ENCODE measurements at regions not wholly inside any gene's neighbourhood (a gene's known extent, or its start where the extent isn't known, plus 50 kb on each side); places are given as distances from the start of the nearest gene placed in this dataset.

DNA sequence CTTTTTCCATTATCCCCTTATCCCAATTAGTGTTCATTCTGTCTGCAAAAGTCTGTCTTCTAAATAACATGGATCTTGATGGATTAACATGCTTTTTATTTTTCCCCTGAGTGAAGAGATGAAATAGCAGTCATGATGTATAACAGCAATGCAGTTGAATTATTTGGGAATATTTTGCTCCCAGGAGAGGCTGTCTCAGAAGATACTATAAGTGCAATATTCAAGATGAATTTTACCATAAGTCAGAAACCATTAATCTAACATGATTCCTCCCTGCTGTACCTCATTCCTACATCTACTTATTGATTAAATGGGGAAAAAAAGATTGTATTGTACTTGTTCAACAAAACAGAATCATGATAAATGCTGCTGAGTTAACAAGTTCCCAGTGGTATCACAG lies 233.2 kb upstream of the KCNIP4 start:
- ChIA-PET CTCF (ENCODE audit: low intra/inter-chr PET ratio) (no interaction called here), POLR2A (no interaction called here)
- Histone ChIP-seq H3K79me2 (ENCODE audit: control insufficient read depth, insufficient read depth, low read length) (no peaks in the 10 kb centered on the region), H3K9me1 (ENCODE audit: control insufficient read depth, insufficient read depth, low read length) (no peaks in the 10 kb centered on the region), H3K36me3 (ENCODE audit: control insufficient read depth, insufficient read depth, low read length) (no peaks in the 10 kb centered on the region), H3K4me2 (ENCODE audit: insufficient read depth, low read length) (no peak overlapping the region), H3K9me3 (replicated peaks; ENCODE audit: control insufficient read depth, insufficient read depth, low read depth, low read length) (no peaks in the 10 kb centered on the region), H3K27ac (ENCODE audit: extremely low read depth, low read depth, low read length) (no peak overlapping the region), H4K20me1 (replicated peaks; ENCODE audit: control insufficient read depth, insufficient read depth, low read length) (no peaks in the 10 kb centered on the region), H3K9ac (ENCODE audit: insufficient read depth in 1 of 2, low read depth in 2 of 2, low read length in 2 of 2) (no peak overlapping the region), H3K4me1 (replicated peaks in 1 of 2; ENCODE audit: control insufficient read depth in 2 of 2, insufficient read depth in 2 of 2, low read length in 2 of 2) (no peaks in the 10 kb centered on the region), H3K27me3 (ENCODE audit: control insufficient read depth in 2 of 2, insufficient read depth in 2 of 2, low read length in 2 of 2) (no peaks in the 10 kb centered on the region), H3K4me3 (no peak overlapping the region), H2AFZ (ENCODE audit: low read depth, low read length) (no peak overlapping the region)
- intact Hi-C loops (cut with micrococcal nuclease) (no loop called here), in situ Hi-C loops (cut with MboI) (no loop called here)
- no TSS peak for BruUV-seq (replicated peaks)
- FAIRE-seq, result no peak
- DNase-seq (ENCODE audit: extremely low read depth in 1 of 4, low spot score in 3 of 4), result no peak
- ATAC-seq, result no peak
- TF ChIP-seq ARID4B (CRISPR knock-in tag; IDR thresholded peaks at IDR 0.05) (no peak), ZNF23 (CRISPR knock-in tag; IDR thresholded peaks at IDR 0.05) (no peak), ZNF384 (IDR thresholded peaks at IDR 0.05; ENCODE audit: low read depth, low read length) (no peak), KAT7 (CRISPR knock-in tag; IDR thresholded peaks at IDR 0.05; ENCODE audit: borderline replicate concordance) (no peak), EHMT2 (IDR thresholded peaks at IDR 0.05) (no peak), ETV6 (IDR thresholded peaks at IDR 0.05; ENCODE audit: borderline replicate concordance in 1 of 2, low read depth in 2 of 2, low read length in 1 of 2) (no peak), ETV6 (CRISPR knock-in tag; IDR thresholded peaks at IDR 0.05; ENCODE audit: borderline replicate concordance) (no peak), MTA3 (IDR thresholded peaks at IDR 0.05; ENCODE audit: borderline replicate concordance) (no peak), ZNF253 (CRISPR knock-in tag; conservative IDR thresholded peaks at IDR 0.05) (no peak), ZBTB33 (CRISPR knock-in tag; IDR thresholded peaks at IDR 0.05) (no peak), CHAMP1 (IDR thresholded peaks at IDR 0.05) (no peak), BDP1 (IDR thresholded peaks at IDR 0.05; ENCODE audit: insufficient read depth, insufficient read length) (no peak), FOXA1 (IDR thresholded peaks at IDR 0.05; ENCODE audit: borderline replicate concordance) (no peak), L3MBTL2 (IDR thresholded peaks at IDR 0.05) (no peak)
- TF ChIP-seq, protein P1, sequence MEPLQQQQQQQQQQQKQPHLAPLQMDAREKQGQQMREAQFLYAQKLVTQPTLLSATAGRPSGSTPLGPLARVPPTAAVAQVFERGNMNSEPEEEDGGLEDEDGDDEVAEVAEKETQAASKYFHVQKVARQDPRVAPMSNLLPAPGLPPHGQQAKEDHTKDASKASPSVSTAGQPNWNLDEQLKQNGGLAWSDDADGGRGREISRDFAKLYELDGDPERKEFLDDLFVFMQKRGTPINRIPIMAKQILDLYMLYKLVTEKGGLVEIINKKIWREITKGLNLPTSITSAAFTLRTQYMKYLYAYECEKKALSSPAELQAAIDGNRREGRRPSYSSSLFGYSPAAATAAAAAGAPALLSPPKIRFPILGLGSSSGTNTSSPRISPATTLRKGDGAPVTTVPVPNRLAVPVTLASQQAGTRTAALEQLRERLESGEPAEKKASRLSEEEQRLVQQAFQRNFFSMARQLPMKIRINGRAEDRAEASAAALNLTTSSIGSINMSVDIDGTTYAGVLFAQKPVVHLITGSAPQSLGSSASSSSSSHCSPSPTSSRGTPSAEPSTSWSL (CRISPR knock-in tag; IDR thresholded peaks at IDR 0.05; ENCODE audit: borderline replicate concordance), result no peak

All from K562 (cell line).